IPS DF 4.7 (cell line): ENCODE measurements at regions not wholly inside any gene's neighbourhood (a gene's known extent, or its start where the extent isn't known, plus 50 kb on each side); places are given as distances from the start of the nearest gene placed in this dataset.
"Not testable (repeated sequence)": the region's sequence is repeated elsewhere in the genome, so short reads cannot be mapped to it uniquely, and the experiment has no call there.

Experiments used
- DNase-seq: peaks from one replicate; pipeline ENCODE4 v3.0.0-alpha.2; 2013; ENCODE audit warnings: low spot score; ENCODE audit errors: extremely low read depth

DNA sequence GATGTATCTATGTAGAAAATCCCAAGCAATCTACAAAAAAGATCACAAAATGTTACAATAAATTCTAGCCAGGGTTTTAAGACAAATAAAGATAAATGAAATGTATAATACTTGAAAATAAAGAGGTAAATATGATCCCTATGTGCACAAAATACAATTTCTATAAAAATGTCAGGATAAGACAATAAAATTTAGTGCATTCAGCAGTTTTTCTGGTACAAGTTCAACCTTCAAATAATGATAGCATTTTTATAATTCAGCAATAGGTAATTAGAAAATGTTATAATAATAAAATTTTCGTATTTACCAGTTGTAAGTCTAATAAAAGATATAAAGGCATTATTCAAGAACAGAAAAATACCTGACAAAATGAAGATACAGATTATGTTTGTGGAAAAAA lies 726.8 kb upstream of the FAT3 start:
- no peak for DNase-seq

DNA sequence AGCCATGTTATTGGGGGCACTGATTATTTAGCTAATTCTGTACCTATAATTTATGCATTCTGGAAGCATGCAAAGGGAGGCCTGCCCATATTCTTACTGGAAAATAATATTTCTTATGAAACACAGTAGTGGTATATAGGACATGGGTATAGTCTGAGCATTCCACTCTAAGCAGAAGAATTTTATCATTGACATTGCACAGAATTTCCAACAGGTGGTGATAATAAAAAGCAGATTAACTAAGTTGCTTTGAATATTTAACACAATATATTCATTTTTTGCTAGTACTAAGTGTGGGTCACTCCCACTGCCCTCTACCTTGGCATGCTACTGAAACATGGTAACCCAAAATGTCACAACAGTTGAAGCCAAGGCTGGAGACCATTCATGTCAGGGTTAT lies 728.8 kb upstream of the FAT3 start:
- no peak for DNase-seq

DNA sequence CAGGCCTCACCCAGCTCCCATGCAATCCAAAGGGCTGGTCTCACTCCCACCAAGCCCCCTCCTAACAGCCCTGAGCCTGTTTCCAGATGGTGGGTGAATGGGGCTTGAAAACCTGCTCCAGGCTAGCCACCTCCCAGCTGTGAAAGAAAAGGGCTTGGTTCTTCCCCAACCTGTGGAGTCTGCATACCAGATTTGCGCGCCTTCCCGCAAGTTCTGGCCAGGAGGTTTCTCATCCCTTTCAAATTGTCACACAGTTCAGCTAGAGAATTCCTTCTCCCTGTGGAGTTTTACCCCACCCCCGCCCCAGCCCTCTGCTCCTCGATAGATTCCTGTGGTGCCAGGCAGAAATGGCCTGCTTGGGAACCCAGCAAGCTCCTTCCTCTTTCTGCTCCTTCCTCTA lies 734.6 kb upstream of the FAT3 start:
- peak; percentile 25 for DNase-seq

DNA sequence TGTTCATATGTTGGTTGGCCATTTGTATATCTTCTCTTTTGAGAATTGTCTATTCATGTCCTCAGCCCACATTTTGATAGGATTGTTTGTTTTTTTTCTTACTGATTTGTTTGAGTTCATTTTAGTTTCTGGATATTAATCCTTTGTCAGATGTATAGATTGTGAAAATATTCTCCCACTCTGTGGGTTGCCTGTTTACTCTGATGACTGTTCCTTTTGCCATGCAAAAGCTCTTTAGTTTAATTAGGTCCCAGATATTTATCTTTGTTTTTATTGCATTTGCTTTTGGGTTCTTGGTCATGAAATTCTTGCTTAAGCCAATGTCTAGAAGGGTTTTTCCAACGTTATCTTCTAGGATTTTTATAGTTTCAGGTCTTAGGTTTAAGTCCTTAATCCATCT lies 740.7 kb upstream of the FAT3 start:
- DNase-seq, result not testable (repeated sequence)

DNA sequence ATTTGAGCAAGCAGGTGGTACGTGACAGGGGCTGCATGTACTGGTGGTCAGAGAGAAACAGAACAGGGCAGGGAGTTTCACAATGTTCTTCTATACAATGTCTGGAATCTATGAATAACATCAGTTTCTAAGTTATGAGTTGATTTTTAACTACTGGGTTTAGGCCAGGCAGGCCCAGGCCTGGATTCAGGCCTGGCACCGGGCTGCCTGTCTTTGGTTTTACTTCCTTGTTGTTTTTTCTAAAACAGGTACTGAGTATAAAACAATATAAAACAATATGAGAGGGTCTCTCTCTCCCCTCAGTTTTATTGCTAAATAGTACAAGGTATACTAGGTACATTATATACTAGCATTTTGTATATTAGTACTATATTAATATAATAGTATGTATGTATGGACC lies 742.7 kb upstream of the FAT3 start:
- not testable (repeated sequence) for DNase-seq

DNA sequence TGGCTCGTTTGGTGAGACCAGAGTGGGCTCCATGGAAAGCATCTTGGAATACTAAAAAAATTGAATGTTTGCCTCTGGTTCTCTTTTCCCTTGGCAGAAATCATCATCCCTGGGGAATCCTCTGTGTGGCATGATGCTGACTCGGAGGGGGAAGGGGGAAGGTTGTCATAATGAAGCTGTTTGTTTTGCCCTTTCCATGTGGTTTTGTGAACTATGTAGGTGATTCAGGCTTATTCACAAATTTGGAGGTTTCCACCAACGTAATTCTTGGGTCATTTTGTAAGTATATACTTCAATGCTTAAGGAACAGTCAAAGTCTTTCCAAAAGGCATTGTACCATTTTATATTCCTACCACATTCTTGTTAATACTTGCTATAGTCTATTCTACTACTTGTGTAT lies 754.0 kb upstream of the FAT3 start:
- no peak for DNase-seq

DNA sequence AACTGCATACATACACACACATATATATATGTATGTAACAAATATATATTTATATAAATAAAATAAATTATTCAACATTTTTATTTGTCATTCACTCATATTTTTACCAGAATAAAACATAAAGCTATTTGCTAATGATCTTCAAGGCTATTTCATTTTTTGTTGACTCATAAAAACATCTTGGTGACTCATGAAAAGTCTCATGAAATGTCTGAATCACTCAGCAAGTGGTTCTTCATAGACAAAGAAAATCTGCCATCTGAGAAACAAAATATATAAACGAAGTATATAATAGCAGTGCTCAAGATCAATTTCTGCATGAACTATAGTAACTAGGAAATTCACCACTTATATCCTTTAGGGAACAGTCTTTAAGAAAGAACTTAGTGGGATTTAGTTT lies 764.8 kb upstream of the FAT3 start:
- DNase-seq, result no peak

DNA sequence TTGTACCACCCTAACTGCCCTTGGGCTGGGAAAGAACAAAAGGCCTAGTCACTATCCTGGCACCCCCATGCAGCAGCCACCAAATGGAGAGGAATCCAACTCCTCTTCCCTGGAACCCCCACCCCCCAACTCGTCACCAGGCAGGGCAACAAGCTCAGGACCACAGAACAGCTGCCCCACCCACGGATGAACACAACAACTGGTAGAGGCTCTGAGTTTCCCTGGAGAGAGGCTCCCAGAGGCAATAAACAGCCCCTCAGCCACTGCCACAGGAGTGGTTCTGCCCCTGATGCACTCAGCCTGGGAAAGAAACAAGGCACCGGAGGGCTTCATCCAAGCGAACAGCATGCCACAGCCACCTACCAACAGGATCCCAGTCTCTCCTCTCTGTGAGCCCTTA lies 778.4 kb upstream of the FAT3 start:
- no peak for DNase-seq

DNA sequence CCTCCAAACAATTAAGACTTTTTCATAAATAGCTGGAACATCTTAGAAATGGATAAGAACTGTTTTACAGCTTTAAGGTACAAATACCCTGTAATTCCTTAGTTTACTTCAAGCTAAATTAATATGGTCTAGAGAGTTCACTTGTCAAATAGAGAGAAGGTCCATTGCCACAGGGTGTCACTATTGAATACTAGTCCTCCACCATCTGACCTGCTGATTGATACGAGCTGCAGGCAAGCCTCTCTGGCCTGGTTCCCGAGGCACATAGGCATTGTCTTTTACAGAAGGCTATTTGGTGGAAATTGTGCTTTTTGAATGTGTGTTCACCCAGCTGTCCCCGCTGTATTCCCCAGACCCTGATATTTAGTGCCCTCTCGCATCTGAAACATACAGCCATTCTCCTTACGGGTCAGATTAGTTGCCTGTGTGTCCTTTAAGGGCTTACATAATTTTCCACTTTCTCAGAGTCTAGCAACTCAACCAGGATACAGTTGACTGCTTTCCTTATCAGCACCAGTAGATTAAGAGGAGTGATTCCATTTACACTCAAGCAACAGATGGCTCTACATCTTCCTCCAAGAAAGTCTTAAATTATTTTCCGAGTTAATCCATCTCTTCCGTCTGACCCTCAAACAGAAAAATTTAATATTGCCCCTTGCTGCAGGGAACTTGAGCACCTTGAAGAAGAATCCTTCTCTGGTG lies 788.8 kb upstream of the FAT3 start:
- DNase-seq, result no peak

DNA sequence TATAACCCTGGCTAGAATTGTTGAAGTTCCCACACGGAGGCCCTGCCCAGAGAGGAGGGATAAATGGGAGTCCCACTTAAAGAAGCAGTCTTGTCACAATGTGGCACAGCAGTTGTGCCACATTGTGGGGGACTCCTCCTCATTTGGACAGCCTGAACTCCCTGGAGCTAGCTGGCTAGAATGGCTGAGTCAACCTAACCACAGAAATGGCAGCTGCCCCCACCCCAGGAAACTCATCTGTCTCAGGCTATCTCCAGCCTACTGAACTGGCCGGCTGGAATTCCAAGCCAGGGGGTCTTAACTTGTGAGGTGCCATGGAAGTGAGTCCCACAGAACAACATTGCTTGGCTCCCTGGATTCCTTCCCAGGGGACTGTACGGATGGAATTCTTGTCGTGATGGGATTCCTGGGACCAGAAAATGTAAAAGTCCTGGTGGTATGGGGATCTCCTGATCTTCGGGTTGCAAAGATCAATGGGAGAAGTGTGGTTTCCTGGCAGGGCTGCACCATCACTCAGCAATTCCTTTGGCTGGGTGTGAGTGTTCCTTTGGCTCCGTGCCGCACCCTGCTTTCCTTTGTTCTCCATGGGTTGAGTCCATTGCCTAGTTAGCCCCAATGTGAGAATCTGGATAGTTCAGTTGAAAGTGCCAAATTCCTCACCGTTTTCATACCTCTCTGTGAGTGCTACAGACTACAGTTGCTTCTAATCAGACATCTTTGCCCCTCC lies 791.2 kb upstream of the FAT3 start:
- no peak for DNase-seq

DNA sequence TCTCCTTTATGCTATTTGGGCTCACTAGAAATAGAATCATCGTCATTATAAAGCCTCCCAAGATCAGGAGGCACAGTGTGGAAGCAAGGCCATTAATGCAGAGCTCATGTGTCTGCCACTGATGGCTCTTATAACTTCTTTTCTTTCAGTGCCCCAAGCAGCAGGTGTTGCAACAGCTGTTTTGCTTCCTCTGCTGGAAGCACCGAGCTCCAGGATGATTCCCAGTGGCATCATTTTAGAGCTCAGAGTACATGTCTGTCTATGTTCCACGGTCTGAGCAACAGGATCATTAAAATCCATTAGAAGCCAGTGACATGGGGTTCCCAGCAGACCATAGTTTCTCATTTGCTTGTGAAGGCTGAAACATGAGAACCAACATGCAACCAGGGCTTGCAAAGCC lies 803.0 kb upstream of the FAT3 start:
- DNase-seq, result no peak

DNA sequence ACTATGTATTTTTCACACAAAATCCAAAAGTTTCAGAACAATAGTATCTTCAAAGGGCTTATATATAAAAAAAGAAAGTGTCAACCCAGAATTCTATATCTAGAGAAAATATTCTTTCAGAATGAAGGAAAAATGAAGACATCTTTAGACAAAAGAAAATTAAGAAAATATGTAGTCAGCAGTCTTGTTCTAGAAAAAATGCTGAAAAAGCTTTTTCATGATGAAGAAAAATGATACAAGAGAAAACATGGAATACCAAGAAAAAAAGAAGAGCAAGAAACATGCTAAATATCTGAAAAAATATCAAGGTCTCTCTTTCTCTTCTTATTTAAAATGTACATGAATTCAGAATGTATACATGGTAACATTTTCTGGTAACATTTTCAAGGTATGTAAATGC lies 816.8 kb upstream of the FAT3 start:
- no peak for DNase-seq

DNA sequence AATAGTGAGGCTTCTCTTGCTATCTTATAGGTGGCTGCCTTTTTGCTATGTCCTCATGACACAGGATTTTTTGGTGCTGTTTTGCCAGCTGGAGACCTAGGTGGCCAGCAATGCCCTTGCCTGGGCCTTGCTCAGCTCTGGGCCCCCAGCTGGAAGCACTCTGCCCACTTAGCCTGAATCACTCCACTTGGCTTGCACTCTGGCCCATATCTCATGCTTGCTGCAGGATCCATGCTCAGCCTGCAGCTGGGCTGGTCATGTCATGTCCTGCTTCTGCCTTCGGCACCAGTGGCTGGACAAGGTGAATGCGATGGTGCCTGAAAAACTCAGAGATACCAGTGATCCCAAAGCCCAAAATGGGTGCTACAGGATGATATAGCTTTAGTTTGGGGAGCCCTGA lies 818.6 kb upstream of the FAT3 start:
- no peak for DNase-seq

DNA sequence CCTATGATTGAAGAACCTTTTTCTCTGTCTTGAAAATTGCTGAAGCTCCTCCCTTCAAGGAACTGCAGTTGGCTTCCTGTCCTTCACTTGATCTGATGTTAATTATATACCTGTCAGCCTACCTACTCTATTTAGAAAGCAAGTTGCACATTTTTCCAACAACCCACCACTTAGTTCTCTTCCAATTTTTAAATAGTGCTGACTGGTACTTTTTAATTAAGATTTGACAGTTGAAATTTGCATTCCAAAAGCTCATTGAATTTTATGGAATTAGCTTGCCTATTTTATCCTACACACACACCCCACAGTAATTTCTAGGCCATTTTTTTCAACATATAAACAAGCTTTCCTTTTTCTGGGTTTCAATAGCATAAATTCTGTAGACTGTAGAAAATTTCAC lies 820.3 kb upstream of the FAT3 start:
- no peak for DNase-seq

DNA sequence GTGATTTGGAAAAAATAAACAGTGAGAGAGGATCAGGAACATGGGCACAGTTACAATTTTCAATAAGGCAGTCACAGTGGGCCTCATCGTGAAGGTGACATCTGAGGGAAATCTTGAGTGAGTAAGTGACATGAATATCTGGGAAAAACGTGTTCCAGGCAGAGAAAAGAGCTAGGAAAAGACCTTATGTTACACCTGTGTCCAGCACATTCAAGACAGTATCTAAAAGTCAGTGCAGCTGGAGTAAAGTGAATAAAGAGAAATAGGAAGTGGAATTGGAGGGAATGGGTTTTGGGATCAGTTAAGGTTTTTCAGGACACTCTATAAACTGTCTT lies 827.5 kb upstream of the FAT3 start:
- no peak for DNase-seq

DNA sequence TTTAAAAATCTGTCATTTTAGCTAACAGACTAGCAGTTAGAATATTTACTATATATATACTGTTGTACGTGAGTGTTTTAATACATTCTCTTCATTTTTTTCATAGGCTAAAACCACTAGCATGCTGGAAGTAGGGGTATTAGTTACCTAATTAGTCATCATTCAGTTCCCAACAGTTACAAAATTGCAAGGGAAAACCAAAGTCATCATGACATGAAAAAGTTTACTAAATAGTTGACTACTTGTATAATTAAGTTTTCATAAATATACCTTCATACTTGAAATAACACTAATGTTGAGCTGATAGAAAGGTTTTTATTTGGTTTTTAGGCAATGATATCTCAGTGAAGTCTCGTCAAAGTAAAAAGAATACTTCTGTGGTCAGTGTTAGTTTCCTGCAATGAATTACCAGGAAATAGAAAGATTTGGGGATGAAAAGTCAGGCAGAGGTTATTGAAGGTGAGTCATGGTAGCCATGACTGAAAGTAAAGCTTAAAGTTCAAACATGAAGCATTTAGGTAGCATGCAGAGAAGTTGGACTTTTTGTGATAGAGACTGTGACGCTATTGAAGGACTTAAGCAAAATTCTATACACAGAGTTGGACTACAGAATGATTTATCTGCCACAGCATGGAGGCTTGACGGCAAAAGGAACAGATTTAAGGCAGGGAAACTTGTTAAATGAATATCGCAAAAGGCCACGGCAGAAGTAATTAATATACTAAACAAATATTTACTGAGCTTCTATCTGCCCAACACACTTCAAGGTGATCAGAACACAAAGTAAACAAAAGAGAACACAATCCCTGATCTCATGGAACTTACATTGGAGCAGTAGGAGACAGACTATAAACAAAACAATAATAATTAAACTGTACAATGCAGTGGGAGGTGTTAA lies 828.1 kb upstream of the FAT3 start:
- DNase-seq, result no peak

DNA sequence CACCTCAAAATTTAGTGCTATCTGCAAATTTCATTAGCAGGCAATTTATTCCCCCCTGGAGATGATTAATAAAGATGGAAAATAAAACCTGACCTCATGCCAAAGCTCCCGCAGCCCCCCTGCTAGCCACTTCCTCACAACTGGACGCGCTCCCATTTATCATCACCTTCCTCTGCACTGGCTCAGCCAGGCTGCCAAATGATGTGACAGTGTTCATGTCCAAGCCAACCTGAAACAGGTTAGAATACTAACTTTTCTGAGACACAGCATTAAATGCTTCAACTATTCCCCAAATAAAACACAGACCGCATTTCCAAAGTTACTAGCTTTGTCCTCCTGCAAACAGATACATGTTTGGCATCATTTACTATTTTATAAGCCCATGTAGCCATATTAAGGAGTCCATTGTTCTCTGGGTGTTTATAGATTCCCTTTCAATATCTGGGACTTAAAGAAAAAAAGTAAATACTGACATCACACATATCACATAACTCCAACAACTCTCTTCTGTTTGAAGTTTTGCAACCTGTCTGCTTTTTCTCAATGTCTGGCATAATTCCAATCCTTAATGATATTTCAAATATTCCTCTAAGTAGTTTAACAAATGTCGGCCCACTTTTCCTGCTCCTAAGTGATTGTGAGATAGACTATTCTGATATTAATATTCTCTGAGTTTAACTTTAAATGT lies 829.7 kb upstream of the FAT3 start:
- DNase-seq, result no peak

DNA sequence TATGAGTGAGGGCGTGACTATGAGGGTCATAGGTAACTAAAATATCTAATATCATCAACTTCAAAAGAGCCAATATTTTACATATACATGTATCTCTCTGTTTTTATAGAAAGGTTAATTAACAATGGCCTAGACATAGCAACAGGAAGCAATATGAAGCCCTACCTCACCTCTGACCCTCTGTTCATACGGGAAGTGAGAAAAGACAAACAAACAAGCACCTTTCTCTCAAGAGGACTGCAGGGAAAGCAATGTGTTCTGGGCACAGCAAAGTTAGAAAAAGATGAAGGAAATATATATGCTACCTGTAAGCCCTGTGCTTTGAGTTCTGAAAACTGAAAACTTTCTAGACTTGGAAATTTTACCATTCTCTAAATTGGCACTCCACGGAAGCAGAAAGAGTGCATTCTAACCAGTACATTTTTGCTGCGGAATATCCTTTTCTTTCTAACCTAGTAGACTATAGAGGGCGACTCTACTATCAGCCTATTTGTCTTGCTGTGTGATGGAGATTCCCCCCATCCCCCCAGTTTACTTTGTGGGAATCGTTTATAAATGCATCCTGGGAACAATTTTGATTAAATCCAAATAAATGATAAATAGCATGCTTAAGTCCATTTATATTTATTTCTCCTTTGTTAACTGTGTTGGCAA lies 830.4 kb upstream of the FAT3 start:
- DNase-seq, result no peak

DNA sequence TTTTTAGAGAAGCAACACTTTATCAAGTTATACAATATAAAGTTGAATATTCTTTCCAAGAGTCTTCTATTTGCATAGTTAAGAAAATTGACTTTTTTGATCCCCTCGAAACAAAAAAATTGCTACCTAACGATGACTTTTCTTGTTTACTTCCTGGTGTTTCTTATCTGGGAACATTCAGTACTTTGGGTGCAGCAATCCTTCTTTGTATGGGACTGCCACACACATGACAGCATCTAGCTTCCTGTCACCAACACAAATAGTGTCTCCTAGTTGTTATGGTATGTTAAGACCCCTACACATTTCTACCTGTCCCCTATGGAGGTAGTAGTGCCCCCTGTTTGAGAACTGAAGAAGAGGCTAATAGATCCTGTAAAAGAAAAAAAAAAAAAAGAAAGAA lies 841.7 kb upstream of the FAT3 start:
- DNase-seq, result no peak

DNA sequence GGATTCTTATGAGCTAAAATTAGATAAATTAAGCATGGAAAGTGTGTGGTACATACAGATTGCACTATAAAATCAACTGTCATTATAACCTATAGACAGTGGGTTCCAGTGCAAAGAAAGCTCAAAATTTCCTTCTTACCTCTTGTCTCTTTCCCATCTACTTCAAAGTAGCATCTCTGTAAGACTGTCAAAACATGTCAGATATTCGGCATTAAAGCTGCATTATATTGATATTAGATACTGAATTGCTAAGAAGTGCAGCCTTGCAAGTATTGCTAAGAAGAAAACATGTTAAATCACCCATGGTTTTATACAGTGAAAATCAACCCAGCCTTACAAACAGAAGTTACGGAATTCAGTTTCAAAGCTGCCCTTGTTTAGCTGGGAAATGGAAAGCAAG lies 849.8 kb upstream of the FAT3 start:
- no peak for DNase-seq

DNA sequence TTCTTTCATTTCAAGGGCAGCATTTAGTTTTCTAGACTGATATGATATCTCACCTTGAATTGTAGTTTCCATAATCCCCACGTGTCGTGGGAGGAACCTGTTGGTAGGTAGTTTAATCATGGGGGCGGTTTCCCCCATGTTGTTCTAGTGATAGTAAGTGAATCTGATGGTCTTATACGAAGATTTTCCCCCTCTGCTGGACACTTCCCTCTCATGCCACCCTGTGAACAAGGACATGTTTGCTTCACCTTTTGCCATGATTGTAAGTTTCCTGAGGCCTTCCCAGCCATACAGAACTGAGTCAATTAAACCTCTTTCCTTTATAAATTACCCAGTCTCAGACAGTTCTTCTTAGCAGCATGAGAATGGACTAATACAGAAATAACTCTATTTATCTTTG lies 851.1 kb upstream of the FAT3 start:
- no peak for DNase-seq
